GM23248 (cell line): ENCODE measurements at regions not wholly inside any gene's neighbourhood (a gene's known extent, or its start where the extent isn't known, plus 50 kb on each side); places are given as distances from the start of the nearest gene placed in this dataset.

ENCODE experiments used
- EZH2 ChIP-seq: fragments of 200-600 bp; sonication (generic); IDR thresholded peaks from 2 replicates; pipeline ENCODE4 v1.6.1; 2018; ENCODE audit warnings: antibody characterized with exemption, mild to moderate bottlenecking; ENCODE audit not compliant: insufficient read depth, poor library complexity, severe bottlenecking
- EZH2phosphoT487 ChIP-seq: fragments of 200-600 bp; sonication (generic); IDR thresholded peaks from 2 replicates; pipeline ENCODE4 v1.6.1; 2018; ENCODE audit warnings: antibody characterized with exemption, moderate library complexity, mild to moderate bottlenecking, low read depth; ENCODE audit not compliant: insufficient read depth

DNA sequence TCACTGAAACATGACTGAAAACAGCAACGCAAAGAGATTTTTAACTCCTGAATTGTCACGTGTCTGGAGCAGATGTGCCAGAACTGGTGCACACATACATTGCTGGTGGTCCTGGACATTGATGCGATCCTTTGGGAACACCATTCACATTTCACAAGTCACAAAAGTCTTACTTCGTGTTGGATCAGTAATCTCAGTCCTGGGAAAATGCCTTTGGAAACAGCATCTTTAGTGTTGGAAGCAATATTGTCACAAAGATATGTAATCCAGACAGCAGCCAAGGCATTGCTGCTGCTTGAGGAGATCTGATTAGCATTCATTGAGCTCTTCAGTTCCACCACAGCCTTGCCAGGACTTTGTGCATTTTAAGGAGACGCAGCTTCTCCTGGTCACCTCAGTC is 126.2 kb upstream of the SH3BP4 start:
- no peak for TF ChIP-seq EZH2
- no peak for TF ChIP-seq EZH2phosphoT487
